Renal pelvis (tissue), 1 donor: ENCODE measurements at regions not wholly inside any gene's neighbourhood (a gene's known extent, or its start where the extent isn't known, plus 50 kb on each side); places are given as distances from the start of the nearest gene placed in this dataset.

Experiments
- DNase-seq: peaks from one replicate; pipeline ENCODE4 v3.0.0-alpha.2; 2013

- peak; percentile 76 for DNase-seq
Measured at GRCh38 chr5:4879693-4880303, 260.3 kb upstream of the ADAMTS16 start.

GRCh38 chr5:4880304-4880741 lies 259.8 kb upstream of the ADAMTS16 start:
- no peak for DNase-seq

- no peak for DNase-seq
Measured at GRCh38 chr5:4881366-4882002, 258.6 kb upstream of the ADAMTS16 start.

GRCh38 chr5:4882186-4882585 lies 257.9 kb upstream of the ADAMTS16 start:
- no peak for DNase-seq

GRCh38 chr5:4883360-4883759 lies 256.8 kb upstream of the ADAMTS16 start:
- peak; percentile 41 for DNase-seq

DNA sequence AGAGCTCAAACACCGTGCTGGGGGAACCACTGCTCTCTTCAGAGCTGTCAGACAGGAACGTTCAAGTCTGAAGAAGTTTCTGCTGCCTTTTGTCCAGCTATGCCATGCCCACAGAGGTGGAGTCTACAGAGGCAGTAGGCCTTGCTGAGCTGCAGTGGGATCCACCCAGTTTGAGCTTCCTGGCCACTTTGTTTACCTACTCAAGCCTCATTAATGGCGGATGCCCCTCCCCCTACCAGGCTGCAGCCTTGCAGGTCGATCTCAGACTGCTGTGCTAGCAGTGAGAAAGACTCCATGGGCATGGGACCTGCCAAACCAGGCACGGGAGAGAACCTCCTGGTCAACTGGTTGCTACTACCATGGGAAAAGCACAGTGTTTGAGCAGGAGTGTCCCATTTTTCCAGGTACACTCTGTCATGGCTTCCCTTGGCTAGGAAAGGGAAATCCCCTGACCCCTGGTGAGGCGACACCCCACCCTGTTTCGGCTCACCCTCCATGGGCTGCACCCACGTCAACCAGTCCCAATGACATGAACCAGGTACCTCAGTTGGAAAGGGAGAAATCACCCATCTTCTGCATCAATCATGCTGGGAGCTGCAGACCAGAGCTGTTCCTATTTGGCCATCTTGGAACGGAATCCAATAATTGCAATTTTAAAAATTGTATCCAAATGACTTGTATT lies 246.9 kb upstream of the ADAMTS16 start:
- DNase-seq, result no peak

- DNase-seq, result no peak
Measured at GRCh38 chr5:4896328-4896727, 243.8 kb upstream of the ADAMTS16 start.

DNA sequence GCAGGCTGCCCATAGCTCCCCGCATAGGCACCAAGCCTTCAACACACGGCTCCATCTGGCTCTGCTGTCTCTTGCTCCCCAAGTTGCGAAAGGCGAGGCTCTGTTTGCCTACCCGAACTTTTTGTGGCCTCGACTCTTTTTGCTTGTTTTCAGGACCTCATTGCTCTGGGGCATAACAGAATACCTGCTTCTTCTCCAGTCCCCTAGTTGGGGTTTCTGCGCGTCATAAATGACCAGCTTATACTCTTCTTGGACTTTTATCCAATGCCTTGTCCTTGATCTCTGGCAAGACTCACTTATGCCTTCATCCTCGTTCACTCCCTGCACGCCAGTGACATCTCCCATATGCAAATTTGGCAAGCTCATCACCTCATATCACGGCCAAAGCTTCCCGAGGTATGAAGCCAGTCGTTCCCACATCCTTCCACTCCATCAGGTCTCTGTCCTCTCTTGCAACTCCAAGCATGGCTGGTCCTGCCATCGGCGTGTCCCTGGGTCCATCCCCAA lies 238.8 kb upstream of the ADAMTS16 start:
- no peak for DNase-seq

GRCh38 chr5:4901924-4902323 lies 238.2 kb upstream of the ADAMTS16 start:
- DNase-seq, result no peak

DNA sequence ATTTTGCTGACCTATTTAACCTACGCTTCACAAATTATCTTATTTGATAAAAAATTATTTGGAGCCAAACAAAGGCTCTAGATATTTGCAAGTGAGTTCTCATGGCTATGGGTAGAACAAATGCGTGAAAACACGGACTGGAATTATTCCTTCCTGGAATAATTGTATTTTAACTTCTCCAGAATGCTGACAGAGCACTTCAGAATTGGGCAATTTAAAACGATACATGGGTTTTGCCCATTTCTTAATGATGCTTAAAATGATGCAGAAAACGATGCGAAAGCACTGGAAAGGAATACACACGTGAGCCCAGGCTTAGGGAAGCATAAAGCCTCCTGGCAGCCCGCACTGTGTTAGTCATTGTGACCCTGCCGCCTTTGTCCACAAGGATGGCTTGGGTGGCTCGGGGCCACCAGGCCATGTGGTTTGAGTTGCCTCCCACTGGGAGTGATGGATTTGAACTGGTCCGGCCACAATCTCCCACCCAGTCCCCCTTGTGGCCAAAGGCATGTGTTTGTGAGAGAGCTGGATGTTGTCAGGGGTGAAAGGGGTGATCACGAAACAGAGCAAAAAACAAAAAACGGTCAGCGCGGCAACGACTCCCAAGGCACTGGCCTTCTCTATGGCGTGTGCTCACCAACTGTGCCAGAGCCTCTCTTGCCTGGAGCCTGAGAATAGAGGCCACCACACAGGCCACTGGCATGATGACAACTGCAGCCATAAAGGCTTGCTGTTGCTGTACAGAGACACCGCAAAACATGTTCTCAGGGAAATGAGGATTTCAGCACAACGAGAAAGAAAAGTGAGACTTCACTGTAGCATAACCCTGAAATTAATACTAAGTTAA lies 234.2 kb upstream of the ADAMTS16 start:
- DNase-seq, result no peak

DNA sequence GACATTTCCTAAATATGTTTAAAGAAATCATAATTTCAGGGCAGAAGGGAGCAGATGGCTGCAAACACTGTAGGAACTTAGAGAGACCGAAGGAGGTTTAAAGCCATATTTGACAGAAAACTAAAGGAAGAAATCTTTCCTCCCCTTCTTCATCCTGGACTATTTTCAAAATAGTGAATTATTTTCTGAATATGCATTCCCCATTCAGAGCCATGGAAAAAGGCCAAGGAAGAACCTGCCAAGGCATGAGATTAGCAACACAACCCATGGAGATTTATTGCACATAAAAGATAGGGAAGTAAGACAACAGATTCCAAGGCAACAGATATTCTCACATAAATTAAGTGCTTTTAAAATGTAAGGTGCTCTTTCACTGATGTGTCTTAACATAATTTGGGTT lies 233.3 kb upstream of the ADAMTS16 start:
- no peak for DNase-seq

GRCh38 chr5:4907571-4907970 lies 232.6 kb upstream of the ADAMTS16 start:
- DNase-seq, result no peak

DNA sequence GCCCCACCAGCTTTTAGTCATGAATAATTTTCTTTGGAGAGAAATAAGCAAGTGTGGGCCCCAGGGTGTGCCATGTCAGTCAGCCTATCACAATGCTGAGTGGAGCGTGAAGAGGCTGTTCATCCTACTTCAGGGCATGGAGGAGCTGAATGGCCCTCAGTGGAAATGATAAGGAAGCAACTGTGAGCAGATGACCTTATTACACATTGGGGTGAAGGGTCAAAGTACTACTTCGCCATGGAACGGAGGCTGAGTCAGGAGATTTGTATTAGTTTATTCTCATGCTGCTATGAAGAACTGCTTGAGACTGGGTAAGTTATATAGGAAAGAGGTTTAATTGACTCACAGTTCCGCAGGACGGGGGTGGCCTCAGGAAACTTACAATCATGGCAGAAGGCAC lies 231.0 kb upstream of the ADAMTS16 start:
- no peak for DNase-seq

- DNase-seq, result no peak
Measured at GRCh38 chr5:4911646-4912403, 228.3 kb upstream of the ADAMTS16 start.

GRCh38 chr5:4921929-4922328 lies 218.2 kb upstream of the ADAMTS16 start:
- DNase-seq, result no peak

DNA sequence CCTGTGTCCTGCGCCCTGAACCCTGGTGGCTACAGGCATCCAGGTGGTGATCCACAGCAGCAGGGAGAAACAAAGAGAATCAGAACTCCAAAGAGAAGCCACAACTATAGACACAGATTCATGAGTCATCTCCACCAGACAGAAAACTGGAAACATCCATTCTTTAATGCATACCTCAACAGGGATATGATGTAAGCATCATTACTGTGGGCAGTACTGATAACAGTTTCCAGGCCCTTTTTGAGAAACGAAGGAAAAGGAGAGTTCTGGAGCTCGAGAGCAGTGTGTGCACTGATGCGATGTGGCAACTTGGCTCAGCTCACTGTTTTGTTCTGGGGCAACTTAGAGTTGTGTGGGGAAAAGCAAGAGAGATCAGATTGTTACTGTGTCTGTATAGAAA lies 215.6 kb upstream of the ADAMTS16 start:
- no peak for DNase-seq

- no peak for DNase-seq
Measured at GRCh38 chr5:4927097-4927496, 213.0 kb upstream of the ADAMTS16 start.

- no peak for DNase-seq
Measured at GRCh38 chr5:4928409-4928808, 211.7 kb upstream of the ADAMTS16 start.

DNA sequence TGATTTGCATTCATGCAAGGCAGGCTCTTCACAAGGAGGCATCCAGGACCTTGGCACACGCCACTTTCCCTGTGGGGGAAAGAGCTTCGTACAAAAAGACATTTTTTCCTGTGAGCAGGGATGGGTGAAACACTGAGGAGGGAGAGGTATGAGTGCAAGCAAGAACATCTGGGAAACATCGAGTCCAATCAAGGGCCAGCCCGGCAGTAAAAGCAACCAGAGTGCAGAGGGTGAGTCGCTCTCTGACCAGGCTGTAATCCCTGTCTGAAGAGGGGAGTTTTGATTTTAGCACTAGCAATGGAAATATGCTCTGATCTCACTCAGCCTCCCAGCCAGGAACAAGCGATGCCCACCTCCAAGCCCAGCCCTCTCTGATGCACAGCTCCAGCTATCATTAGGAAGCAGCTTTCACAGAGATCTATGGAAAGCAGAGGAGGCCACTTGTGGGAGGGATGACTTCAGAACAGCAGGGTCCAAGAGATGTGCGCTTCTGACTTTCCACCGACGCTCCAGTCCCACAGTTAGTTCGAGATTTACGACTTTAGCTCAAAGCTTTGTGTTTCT lies 211.0 kb upstream of the ADAMTS16 start:
- no peak for DNase-seq

GRCh38 chr5:4939042-4939781 lies 200.9 kb upstream of the ADAMTS16 start:
- no peak for DNase-seq
